WTC11 (cell line): ENCODE measurements at regions not wholly inside any gene's neighbourhood (a gene's known extent, or its start where the extent isn't known, plus 50 kb on each side); places are given as distances from the start of the nearest gene placed in this dataset.

Source experiments
- ATAC-seq: fragments of 200-7000 bp; cut with Tn5 transposase; 2 replicates; pipeline ENCODE4 v1.10.0; 2021; ENCODE audit warnings: mild to moderate bottlenecking, moderate library complexity
- CTCF ChIA-PET: fragments of 300-600 bp; sonication (Branson Sonifier 250); formaldehyde crosslinking; loops from one replicate; lab custom pipeline; 2021; ENCODE audit warnings: antibody characterized with exemption; lab: Charles Lee
- POLR2A ChIA-PET: fragments of 350-600 bp; sonication (Branson Sonifier 250); formaldehyde crosslinking; loops from one replicate; lab custom pipeline; 2021; ENCODE audit warnings: antibody characterized with exemption; lab: Charles Lee
- DNase-seq: peaks from one replicate; pipeline ENCODE4 v3.0.0; 2021; ENCODE audit warnings: low spot score
- H3K27ac Mint-ChIP-seq: 2 replicates; pipeline ENCODE4 v1.8.0; 2021; ENCODE audit warnings: mixed read lengths
- H3K27me3 Mint-ChIP-seq: 2 replicates; pipeline ENCODE4 v1.8.0; 2021; ENCODE audit warnings: low read depth, mild to moderate bottlenecking, moderate library complexity, mixed read lengths
- H3K36me3 Mint-ChIP-seq: 2 replicates; pipeline ENCODE4 v1.8.0; 2021; ENCODE audit warnings: mixed read lengths
- H3K4me1 Mint-ChIP-seq: 2 replicates; pipeline ENCODE4 v1.8.0; 2022; ENCODE audit warnings: mixed read lengths
- H3K4me3 Mint-ChIP-seq: 2 replicates; pipeline ENCODE4 v1.8.0; 2021; ENCODE audit warnings: mild to moderate bottlenecking, moderate library complexity, mixed read lengths
- H3K9me3 Mint-ChIP-seq: 2 replicates; pipeline ENCODE4 v1.8.0; 2021; ENCODE audit warnings: mixed read lengths
- ARID4B ChIP-seq: sonication (generic); formaldehyde crosslinking; IDR thresholded peaks from 2 replicates; pipeline ENCODE4 v1.8.0; 2023; ENCODE audit warnings: missing genetic modification reagents, mild to moderate bottlenecking, borderline replicate concordance
- ATF1 ChIP-seq: sonication (generic); formaldehyde crosslinking; IDR thresholded peaks from 2 replicates; pipeline ENCODE4 v1.8.1; 2023; ENCODE audit warnings: mild to moderate bottlenecking, moderate library complexity, missing genetic modification reagents
- HMGA2 ChIP-seq: fragments of 250-450 bp; sonication (Bioruptor Pico); IDR thresholded peaks from 2 replicates; pipeline ENCODE4 v1.4.0; 2021; ENCODE audit warnings: mild to moderate bottlenecking, moderate library complexity
- IRF2 ChIP-seq: sonication (generic); formaldehyde crosslinking; IDR thresholded peaks from 2 replicates; pipeline ENCODE4 v1.8.0; 2022; ENCODE audit warnings: low read depth, missing genetic modification reagents, borderline replicate concordance
- NFE2L1 ChIP-seq: sonication (generic); formaldehyde crosslinking; IDR thresholded peaks from 2 replicates; pipeline ENCODE4 v1.8.1; 2023; ENCODE audit warnings: missing genetic modification reagents
- SP1 ChIP-seq: sonication (generic); formaldehyde crosslinking; conservative IDR thresholded peaks from 2 replicates; pipeline ENCODE4 v1.8.1; 2022; ENCODE audit warnings: missing genetic modification reagents
- ZBTB21 ChIP-seq: sonication (generic); formaldehyde crosslinking; IDR thresholded peaks from 2 replicates; pipeline ENCODE4 v1.8.1; 2023; ENCODE audit warnings: mild to moderate bottlenecking, missing genetic modification reagents, borderline replicate concordance
- ZNF138 ChIP-seq: sonication (generic); formaldehyde crosslinking; conservative IDR thresholded peaks from 2 replicates; pipeline ENCODE4 v1.8.1; 2022; ENCODE audit warnings: mild to moderate bottlenecking, moderate library complexity, missing genetic modification reagents
- ZNF416 ChIP-seq: fragments of 250-450 bp; sonication (Bioruptor Pico); IDR thresholded peaks from 2 replicates; pipeline ENCODE4 v1.9.0; 2021; ENCODE audit warnings: mild to moderate bottlenecking, inconsistent platforms
- ZNF512 ChIP-seq: sonication (generic); formaldehyde crosslinking; IDR thresholded peaks from 2 replicates; pipeline ENCODE4 v1.8.1; 2022; ENCODE audit warnings: missing genetic modification reagents, borderline replicate concordance
- TF ChIP-seq, protein P1 (sequence below): sonication (generic); formaldehyde crosslinking; IDR thresholded peaks from 2 replicates; pipeline ENCODE4 v1.8.0; 2022; ENCODE audit warnings: missing genetic modification reagents
- TF ChIP-seq, protein P2 (sequence below): sonication (generic); formaldehyde crosslinking; IDR thresholded peaks from 2 replicates; pipeline ENCODE4 v1.8.1; 2023; ENCODE audit warnings: mild to moderate bottlenecking, moderate library complexity, missing genetic modification reagents
- TF ChIP-seq, protein P3 (sequence below): sonication (generic); formaldehyde crosslinking; IDR thresholded peaks from 2 replicates; pipeline ENCODE4 v1.8.0; 2022; ENCODE audit warnings: mild to moderate bottlenecking, missing genetic modification reagents

DNA sequence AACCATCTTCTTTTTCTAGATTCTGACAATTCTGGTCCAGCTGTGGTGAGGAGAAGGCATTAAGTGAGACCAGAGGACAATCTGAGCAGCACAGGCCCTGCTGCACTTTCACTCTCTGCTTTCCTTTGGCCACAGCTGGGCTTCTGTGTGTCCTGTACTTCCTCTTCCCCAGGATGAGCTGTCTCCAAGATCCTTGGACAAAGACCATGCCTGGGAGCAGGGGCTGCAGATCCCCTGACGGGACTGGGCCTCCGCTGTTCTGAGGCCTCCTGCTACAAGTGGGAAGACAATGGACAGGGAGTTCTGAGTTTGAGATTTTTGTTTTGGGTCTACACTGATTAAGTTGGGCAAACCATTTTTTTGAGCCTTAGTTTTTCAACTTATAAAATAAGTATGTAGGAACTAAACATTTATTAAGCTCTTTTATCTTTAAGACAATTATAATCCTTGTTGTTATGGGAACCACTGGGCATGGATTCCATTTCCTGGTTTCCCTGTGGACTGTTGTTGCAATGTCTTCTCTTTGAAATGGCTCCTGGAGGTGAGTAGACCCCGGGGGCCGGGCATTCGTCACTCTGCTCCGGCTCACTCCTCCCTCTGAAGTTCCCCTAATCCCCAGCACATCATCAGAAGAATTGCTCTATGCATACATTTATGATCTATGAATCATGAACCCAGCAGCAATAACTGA lies 266.6 kb downstream of the ACTR3 start (continued):
- TF ChIP-seq, protein P1, sequence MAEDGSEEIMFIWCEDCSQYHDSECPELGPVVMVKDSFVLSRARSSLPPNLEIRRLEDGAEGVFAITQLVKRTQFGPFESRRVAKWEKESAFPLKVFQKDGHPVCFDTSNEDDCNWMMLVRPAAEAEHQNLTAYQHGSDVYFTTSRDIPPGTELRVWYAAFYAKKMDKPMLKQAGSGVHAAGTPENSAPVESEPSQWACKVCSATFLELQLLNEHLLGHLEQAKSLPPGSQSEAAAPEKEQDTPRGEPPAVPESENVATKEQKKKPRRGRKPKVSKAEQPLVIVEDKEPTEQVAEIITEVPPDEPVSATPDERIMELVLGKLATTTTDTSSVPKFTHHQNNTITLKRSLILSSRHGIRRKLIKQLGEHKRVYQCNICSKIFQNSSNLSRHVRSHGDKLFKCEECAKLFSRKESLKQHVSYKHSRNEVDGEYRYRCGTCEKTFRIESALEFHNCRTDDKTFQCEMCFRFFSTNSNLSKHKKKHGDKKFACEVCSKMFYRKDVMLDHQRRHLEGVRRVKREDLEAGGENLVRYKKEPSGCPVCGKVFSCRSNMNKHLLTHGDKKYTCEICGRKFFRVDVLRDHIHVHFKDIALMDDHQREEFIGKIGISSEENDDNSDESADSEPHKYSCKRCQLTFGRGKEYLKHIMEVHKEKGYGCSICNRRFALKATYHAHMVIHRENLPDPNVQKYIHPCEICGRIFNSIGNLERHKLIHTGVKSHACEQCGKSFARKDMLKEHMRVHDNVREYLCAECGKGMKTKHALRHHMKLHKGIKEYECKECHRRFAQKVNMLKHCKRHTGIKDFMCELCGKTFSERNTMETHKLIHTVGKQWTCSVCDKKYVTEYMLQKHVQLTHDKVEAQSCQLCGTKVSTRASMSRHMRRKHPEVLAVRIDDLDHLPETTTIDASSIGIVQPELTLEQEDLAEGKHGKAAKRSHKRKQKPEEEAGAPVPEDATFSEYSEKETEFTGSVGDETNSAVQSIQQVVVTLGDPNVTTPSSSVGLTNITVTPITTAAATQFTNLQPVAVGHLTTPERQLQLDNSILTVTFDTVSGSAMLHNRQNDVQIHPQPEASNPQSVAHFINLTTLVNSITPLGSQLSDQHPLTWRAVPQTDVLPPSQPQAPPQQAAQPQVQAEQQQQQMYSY (CRISPR knock-in tag), result no peak
- TF ChIP-seq ZNF416 (CRISPR knock-in tag) (no peak), HMGA2 (no peak), IRF2 (CRISPR knock-in tag) (no peak)
- TF ChIP-seq, protein P2, sequence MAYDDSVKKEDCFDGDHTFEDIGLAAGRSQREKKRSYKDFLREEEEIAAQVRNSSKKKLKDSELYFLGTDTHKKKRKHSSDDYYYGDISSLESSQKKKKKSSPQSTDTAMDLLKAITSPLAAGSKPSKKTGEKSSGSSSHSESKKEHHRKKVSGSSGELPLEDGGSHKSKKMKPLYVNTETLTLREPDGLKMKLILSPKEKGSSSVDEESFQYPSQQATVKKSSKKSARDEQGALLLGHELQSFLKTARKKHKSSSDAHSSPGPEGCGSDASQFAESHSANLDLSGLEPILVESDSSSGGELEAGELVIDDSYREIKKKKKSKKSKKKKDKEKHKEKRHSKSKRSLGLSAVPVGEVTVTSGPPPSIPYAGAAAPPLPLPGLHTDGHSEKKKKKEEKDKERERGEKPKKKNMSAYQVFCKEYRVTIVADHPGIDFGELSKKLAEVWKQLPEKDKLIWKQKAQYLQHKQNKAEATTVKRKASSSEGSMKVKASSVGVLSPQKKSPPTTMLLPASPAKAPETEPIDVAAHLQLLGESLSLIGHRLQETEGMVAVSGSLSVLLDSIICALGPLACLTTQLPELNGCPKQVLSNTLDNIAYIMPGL (CRISPR knock-in tag), result no peak

GRCh38 chr2:114157057-114157385 lies 267.1 kb downstream of the ACTR3 start:
- DNase-seq (no peak), ATAC-seq (no peak)
- H3K27ac Mint-ChIP-seq, result no peak overlapping the region
- ChIA-PET POLR2A (no interaction called here), CTCF (no interaction called here)
- H3K36me3 Mint-ChIP-seq, result peaks cover 23% of the 10 kb centered on the region
- H3K4me1 Mint-ChIP-seq, result no peaks in the 10 kb centered on the region; the same call in 1 of the 2 replicates
- no peak for TF ChIP-seq ZBTB21
- no peak for TF ChIP-seq ARID4B (CRISPR knock-in tag)
- TF ChIP-seq, protein P3, sequence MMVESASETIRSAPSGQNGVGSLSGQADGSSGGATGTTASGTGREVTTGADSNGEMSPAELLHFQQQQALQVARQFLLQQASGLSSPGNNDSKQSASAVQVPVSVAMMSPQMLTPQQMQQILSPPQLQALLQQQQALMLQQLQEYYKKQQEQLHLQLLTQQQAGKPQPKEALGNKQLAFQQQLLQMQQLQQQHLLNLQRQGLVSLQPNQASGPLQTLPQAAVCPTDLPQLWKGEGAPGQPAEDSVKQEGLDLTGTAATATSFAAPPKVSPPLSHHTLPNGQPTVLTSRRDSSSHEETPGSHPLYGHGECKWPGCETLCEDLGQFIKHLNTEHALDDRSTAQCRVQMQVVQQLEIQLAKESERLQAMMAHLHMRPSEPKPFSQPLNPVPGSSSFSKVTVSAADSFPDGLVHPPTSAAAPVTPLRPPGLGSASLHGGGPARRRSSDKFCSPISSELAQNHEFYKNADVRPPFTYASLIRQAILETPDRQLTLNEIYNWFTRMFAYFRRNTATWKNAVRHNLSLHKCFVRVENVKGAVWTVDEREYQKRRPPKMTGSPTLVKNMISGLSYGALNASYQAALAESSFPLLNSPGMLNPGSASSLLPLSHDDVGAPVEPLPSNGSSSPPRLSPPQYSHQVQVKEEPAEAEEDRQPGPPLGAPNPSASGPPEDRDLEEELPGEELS (CRISPR knock-in tag), result no peak
- no peak for TF ChIP-seq ATF1 (CRISPR knock-in tag)
- no peak for TF ChIP-seq SP1 (CRISPR knock-in tag)
- no peak for TF ChIP-seq NFE2L1 (CRISPR knock-in tag)
- TF ChIP-seq ZNF138 (CRISPR knock-in tag), result no peak
- no peak for TF ChIP-seq ZNF512 (CRISPR knock-in tag)
- no peak overlapping the region for H3K4me3 Mint-ChIP-seq
- no peaks in the 10 kb centered on the region; the same call in 1 of the 2 replicates for H3K27me3 Mint-ChIP-seq
- H3K9me3 Mint-ChIP-seq, result peaks cover 52% of the 10 kb centered on the region
